ENCODE measurements at regions not wholly inside any gene's neighbourhood (a gene's known extent, or its start where the extent isn't known, plus 50 kb on each side); places are given as distances from the start of the nearest gene placed in this dataset. TPM values are rescaled to one million over a fixed set of nuclear protein-coding genes. Genes with fewer than 3 reads are reported as not detected.

Small RNAs in the stretch of these regions (small RNA-seq; reads per million reads assigned to genes)
- gene AL008629.1 (ENCODE audit: insufficient read depth) = not detected
- gene HDGFP1 (ENCODE audit: insufficient read depth) = 3.2 reads per million
- gene MCRIP2P1 (ENCODE audit: insufficient read depth) = not detected
- not detected for gene RNA5SP514 (ENCODE audit: insufficient read depth)
